ENCODE measurements at regions not wholly inside any gene's neighbourhood (a gene's known extent, or its start where the extent isn't known, plus 50 kb on each side); places are given as distances from the start of the nearest gene placed in this dataset.

GRCh38 chr5:60545551-60545950 is 154.4 kb downstream of the DEPDC1B start:
- TF ChIP-seq CTCF (IDR thresholded peaks at IDR 0.05 in 8 of 11, conservative IDR thresholded peaks at IDR 0.05 in 3 of 11) (no peak), POLR2A (IDR thresholded peaks at IDR 0.05) (no peak), POLR2AphosphoS5 (IDR thresholded peaks at IDR 0.05) (no peak)

Data from spleen (tissue), 7 donors.